CD14-positive monocyte (primary cell): ENCODE measurements at regions not wholly inside any gene's neighbourhood (a gene's known extent, or its start where the extent isn't known, plus 50 kb on each side); places are given as distances from the start of the nearest gene placed in this dataset.

Experiments
- DNase-seq, 3 donors: peaks; one replicate each; pipeline ENCODE4 v3.0.0-alpha.2; 2011 to 2022
- H2AFZ ChIP-seq: 2 replicates; pipeline ENCODE4 v1.6.0; 2012; ENCODE audit warnings: mild to moderate bottlenecking, low read depth, low read length, inconsistent platforms; ENCODE audit not compliant: insufficient read depth, poor library complexity, severe bottlenecking
- H3K27ac ChIP-seq, 2 donors: 1 replicate in 1 of 2; 2 replicates in 1 of 2; pipeline ENCODE4 v1.5.1; 2012 to 2013; ENCODE audit warnings: low read length in 2 of 2, control low read depth in 1 of 2, inconsistent platforms in 1 of 2, low read depth in 1 of 2, mild to moderate bottlenecking in 1 of 2
- H3K27me3 ChIP-seq, 2 donors: one replicate each; pipeline versions ENCODE4 v1.6.0 to v1.6.1; 2011 to 2013; ENCODE audit warnings: low read length in 2 of 2; ENCODE audit not compliant: control insufficient read depth in 2 of 2, insufficient read depth in 2 of 2
- H3K36me3 ChIP-seq, 2 donors: replicated peaks in 1 of 2; 1 replicate in 1 of 2; 2 replicates in 1 of 2; pipeline versions ENCODE4 v1.5.1 to v1.6.1; 2012 to 2013; ENCODE audit warnings: low read length in 2 of 2, control low read depth in 1 of 2, inconsistent platforms in 1 of 2, mild to moderate bottlenecking in 1 of 2; ENCODE audit not compliant: insufficient read depth in 2 of 2, control insufficient read depth in 1 of 2
- H3K4me1 ChIP-seq, 2 donors: 1 replicate in 1 of 2; 2 replicates in 1 of 2; pipeline versions ENCODE4 v1.5.1 to v1.6.1; 2012 to 2013; ENCODE audit warnings: low read length in 2 of 2, control low read depth in 1 of 2, inconsistent platforms in 1 of 2, mild to moderate bottlenecking in 1 of 2, moderate library complexity in 1 of 2; ENCODE audit not compliant: insufficient read depth in 2 of 2, control insufficient read depth in 1 of 2
- H3K4me2 ChIP-seq: replicated peaks from 2 replicates; pipeline ENCODE3; 2012; ENCODE audit warnings: low read length, moderate library complexity, mild to moderate bottlenecking; ENCODE audit not compliant: poor library complexity, severe bottlenecking; ENCODE audit errors: extremely low read depth
- H3K4me3 ChIP-seq, 3 experiments: fragments of 200-600 bp in 1 of 3; sonication (generic) in 1 of 3; replicated peaks in 1 of 3; 1 replicate in 2 of 3; 2 replicates in 1 of 3; pipeline ENCODE4 v1.5.1; 2011 to 2013; ENCODE audit warnings: low read length in 3 of 3, mild to moderate bottlenecking in 3 of 3, control low read depth in 2 of 3, low read depth in 2 of 3, inconsistent platforms in 1 of 3, moderate library complexity in 1 of 3
- H3K79me2 ChIP-seq: 2 replicates; pipeline ENCODE4 v1.6.0; 2012; ENCODE audit warnings: mild to moderate bottlenecking, control low read depth, inconsistent platforms, low read length, moderate library complexity; ENCODE audit not compliant: insufficient read depth
- H3K9ac ChIP-seq: 2 replicates; pipeline ENCODE4 v1.6.0; 2017; ENCODE audit warnings: low read length, mild to moderate bottlenecking; ENCODE audit not compliant: insufficient read depth, poor library complexity, severe bottlenecking
- H3K9me3 ChIP-seq, 2 donors: replicated peaks in 1 of 2; 1 replicate in 1 of 2; 2 replicates in 1 of 2; pipeline versions ENCODE4 v1.5.1 to v1.6.1; 2012 to 2013; ENCODE audit warnings: low read length in 2 of 2, control low read depth in 1 of 2; ENCODE audit not compliant: control insufficient read depth in 1 of 2, insufficient read depth in 1 of 2
- H4K20me1 ChIP-seq: 2 replicates; pipeline ENCODE4 v1.6.0; 2012; ENCODE audit warnings: mild to moderate bottlenecking, low read length, control low read depth, moderate library complexity; ENCODE audit not compliant: insufficient read depth
- H3K27ac Mint-ChIP-seq, 7 donors: one replicate each; pipeline ENCODE4 v1.8.0; 2020; ENCODE audit warnings: mild to moderate bottlenecking in 7 of 7, mixed read lengths in 7 of 7, moderate library complexity in 6 of 7, inconsistent platforms in 2 of 7
- H3K27me3 Mint-ChIP-seq, 3 donors: one replicate each; pipeline ENCODE4 v1.8.0; 2021 to 2022; ENCODE audit warnings: low read depth in 3 of 3, mild to moderate bottlenecking in 3 of 3, mixed read lengths in 3 of 3, moderate library complexity in 3 of 3, inconsistent platforms in 1 of 3
- H3K36me3 Mint-ChIP-seq, 2 donors: one replicate each; pipeline ENCODE4 v1.8.0; 2020; ENCODE audit warnings: mixed read lengths in 2 of 2, inconsistent platforms in 1 of 2, mild to moderate bottlenecking in 1 of 2
- H3K4me1 Mint-ChIP-seq: one replicate; pipeline ENCODE4 v1.8.0; 2020; ENCODE audit warnings: mild to moderate bottlenecking, mixed read lengths
- H3K4me3 Mint-ChIP-seq, 2 donors: one replicate each; pipeline ENCODE4 v1.8.0; 2020; ENCODE audit warnings: mild to moderate bottlenecking in 2 of 2, mixed read lengths in 2 of 2, moderate library complexity in 1 of 2
- H3K9me3 Mint-ChIP-seq, 7 donors: one replicate each; pipeline ENCODE4 v1.8.0; 2020 to 2022; ENCODE audit warnings: mixed read lengths in 7 of 7, mild to moderate bottlenecking in 6 of 7, moderate library complexity in 6 of 7, inconsistent platforms in 2 of 7
- WGBS: methylation state at CpG from one replicate; pipeline ENCODE4 v1.1.5; 2013; ENCODE audit warnings: missing lambda C conversion rate; ENCODE audit not compliant: insufficient coverage; 5-methylcytosine and 5-hydroxymethylcytosine counted together
- intact Hi-C, 2 donors: fragments of 100-400 bp; cut with micrococcal nuclease; formaldehyde crosslinking; loops; one replicate each; pipeline versions ENCODE4 v1.15.0 to v1.15.1; 2023
- TF ChIP-seq, protein P1 (sequence below): fragments of 200-600 bp; IDR thresholded peaks from one replicate; pipeline ENCODE4 v1.8.0; 2022; ENCODE audit warnings: antibody characterized with exemption, mild to moderate bottlenecking

GRCh38 chr10:78768041-78768835 lies 300.5 kb upstream of the ZMIZ1 start:
- Mint-ChIP-seq H3K27ac (no peak overlapping the region), H3K27me3 (peaks cover 0 to 5% (median 4%) of the 10 kb centered on the region in 3 donors), H3K9me3 (no peaks in the 10 kb centered on the region), H3K36me3 (no peaks in the 10 kb centered on the region), H3K4me1 (peaks cover 19% of the 10 kb centered on the region), H3K4me3 (no peak overlapping the region)
- H3K9me3 ChIP-seq, result no peaks in the 10 kb centered on the region
- H3K4me2 ChIP-seq, result no peak overlapping the region
- H3K27me3 ChIP-seq, result no peaks in the 10 kb centered on the region
- H2AFZ ChIP-seq, result no peak overlapping the region
- TF ChIP-seq, protein P1, sequence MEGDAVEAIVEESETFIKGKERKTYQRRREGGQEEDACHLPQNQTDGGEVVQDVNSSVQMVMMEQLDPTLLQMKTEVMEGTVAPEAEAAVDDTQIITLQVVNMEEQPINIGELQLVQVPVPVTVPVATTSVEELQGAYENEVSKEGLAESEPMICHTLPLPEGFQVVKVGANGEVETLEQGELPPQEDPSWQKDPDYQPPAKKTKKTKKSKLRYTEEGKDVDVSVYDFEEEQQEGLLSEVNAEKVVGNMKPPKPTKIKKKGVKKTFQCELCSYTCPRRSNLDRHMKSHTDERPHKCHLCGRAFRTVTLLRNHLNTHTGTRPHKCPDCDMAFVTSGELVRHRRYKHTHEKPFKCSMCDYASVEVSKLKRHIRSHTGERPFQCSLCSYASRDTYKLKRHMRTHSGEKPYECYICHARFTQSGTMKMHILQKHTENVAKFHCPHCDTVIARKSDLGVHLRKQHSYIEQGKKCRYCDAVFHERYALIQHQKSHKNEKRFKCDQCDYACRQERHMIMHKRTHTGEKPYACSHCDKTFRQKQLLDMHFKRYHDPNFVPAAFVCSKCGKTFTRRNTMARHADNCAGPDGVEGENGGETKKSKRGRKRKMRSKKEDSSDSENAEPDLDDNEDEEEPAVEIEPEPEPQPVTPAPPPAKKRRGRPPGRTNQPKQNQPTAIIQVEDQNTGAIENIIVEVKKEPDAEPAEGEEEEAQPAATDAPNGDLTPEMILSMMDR, result no peak
- H3K4me1 ChIP-seq, result peaks cover 13 to 21% of the 10 kb centered on the region in 2 donors
- H3K9ac ChIP-seq, result no peak overlapping the region
- no peaks in the 10 kb centered on the region for H4K20me1 ChIP-seq
- no peak overlapping the region for H3K4me3 ChIP-seq
- no peaks in the 10 kb centered on the region for H3K79me2 ChIP-seq
- intact Hi-C loops, result loop anchor here in 1 of 2 donors (10.0 kb wide), 1 partner anchor 297 kb away; the partner anchor contains the start of gene ZMIZ1
- WGBS, result 97% methylated on average over 13 of the region's 14 CpGs
- no peak overlapping the region for H3K27ac ChIP-seq
- no peak for DNase-seq
- no peaks in the 10 kb centered on the region for H3K36me3 ChIP-seq

DNA sequence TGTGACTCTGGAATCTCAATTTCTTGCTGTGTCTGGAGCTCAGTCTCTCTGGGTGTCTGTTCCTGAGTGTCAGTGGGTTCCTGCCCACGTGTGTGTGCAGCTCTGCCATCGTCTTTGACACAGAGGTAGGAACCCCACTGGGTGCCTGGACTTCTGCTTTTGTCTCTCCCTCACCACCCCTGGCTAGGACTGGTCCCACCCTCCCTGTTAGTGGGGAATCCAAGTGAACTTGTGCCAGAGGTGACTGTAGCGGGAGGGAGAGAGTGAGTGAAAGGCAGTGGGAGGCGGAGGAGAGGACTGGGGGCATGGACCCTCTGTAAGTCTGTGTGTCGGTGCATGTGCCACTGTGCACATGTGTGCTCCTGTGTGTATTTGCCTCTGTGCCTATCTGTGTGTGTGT lies 299.9 kb upstream of the ZMIZ1 start:
- peak in 2 of 3 donors; percentile 15 to 19 for DNase-seq
- H3K27me3 Mint-ChIP-seq, result peaks cover 1 to 5% (median 4%) of the 10 kb centered on the region in 3 donors
- H3K4me1 Mint-ChIP-seq, result peaks cover 18% of the 10 kb centered on the region
- no peaks in the 10 kb centered on the region for H3K79me2 ChIP-seq
- no peaks in the 10 kb centered on the region for H3K36me3 Mint-ChIP-seq
- no peak overlapping the region for H3K27ac ChIP-seq
- no peak overlapping the region for H2AFZ ChIP-seq
- H3K4me3 ChIP-seq, result no peak overlapping the region
- peaks cover 0 to 2% (median 0%) of the 10 kb centered on the region in 7 donors for H3K9me3 Mint-ChIP-seq
- H3K4me1 ChIP-seq, result peaks cover 12 to 18% of the 10 kb centered on the region in 2 donors
- H3K27me3 ChIP-seq, result no peaks in the 10 kb centered on the region
- intact Hi-C loops, result loop anchor here in 1 of 2 donors (10.0 kb wide), 1 partner anchor 296 kb away; the partner anchor contains the start of gene ZMIZ1
- H3K27ac Mint-ChIP-seq, result no peak overlapping the region
- H3K4me3 Mint-ChIP-seq, result no peak overlapping the region
- H3K9me3 ChIP-seq, result no peaks in the 10 kb centered on the region
- no peaks in the 10 kb centered on the region for H4K20me1 ChIP-seq
- 53% methylated on average over 3 of the region's 5 CpGs for WGBS
- TF ChIP-seq, protein P1, result no peak
- H3K36me3 ChIP-seq, result no peaks in the 10 kb centered on the region
- no peak overlapping the region for H3K9ac ChIP-seq
- H3K4me2 ChIP-seq, result no peak overlapping the region
